Naive thymus-derived CD4-positive, alpha-beta T cell (primary cell): ENCODE measurements at regions not wholly inside any gene's neighbourhood (a gene's known extent, or its start where the extent isn't known, plus 50 kb on each side); places are given as distances from the start of the nearest gene placed in this dataset.
A peak's percentile ranks its signal among the peaks of the same experiment; 100 is the strongest.

Experiments used
- ATAC-seq: fragments of 150-1000 bp; cut with Tn5 transposase; 2 replicates; pipeline ENCODE4 v1.10.0; 2021; ENCODE audit warnings: mild to moderate bottlenecking, moderate library complexity
- CTCF ChIA-PET: fragments of 350-600 bp; sonication (Branson Sonifier 250); formaldehyde crosslinking; loops from one replicate; lab custom pipeline; 2021; ENCODE audit warnings: antibody characterized with exemption; lab: Charles Lee
- POLR2A ChIA-PET: fragments of 350-600 bp; sonication (Branson Sonifier 250); formaldehyde crosslinking; loops from one replicate; lab custom pipeline; 2021; ENCODE audit warnings: antibody characterized with exemption, inconsistent platforms; lab: Charles Lee
- DNase-seq, 9 donors: peaks; one replicate each; pipeline versions ENCODE4 v3.0.0 to v3.0.0-alpha.2; 2020 to 2022; ENCODE audit warnings: mixed read lengths in 1 of 9
- H3K27ac ChIP-seq: one replicate; pipeline ENCODE4 v1.7.0; 2013; ENCODE audit warnings: mild to moderate bottlenecking, low read depth, low read length, moderate library complexity
- H3K27me3 ChIP-seq, 2 donors: one replicate each; pipeline ENCODE4 v1.7.0; 2013; ENCODE audit warnings: low read length in 2 of 2, mild to moderate bottlenecking in 2 of 2, moderate library complexity in 2 of 2; ENCODE audit not compliant: control insufficient read depth in 2 of 2, insufficient read depth in 2 of 2
- H3K36me3 ChIP-seq, 3 experiments: 1 replicate in 2 of 3; 2 replicates in 1 of 3; pipeline ENCODE4 v1.7.0; 2013; ENCODE audit warnings: low read length in 3 of 3, mild to moderate bottlenecking in 3 of 3, moderate library complexity in 1 of 3; ENCODE audit not compliant: insufficient read depth in 3 of 3, control insufficient read depth in 2 of 3
- H3K4me1 ChIP-seq, 2 donors: one replicate each; pipeline ENCODE4 v1.7.0; 2013; ENCODE audit warnings: low read length in 2 of 2, mild to moderate bottlenecking in 2 of 2, moderate library complexity in 1 of 2; ENCODE audit not compliant: control insufficient read depth in 2 of 2, insufficient read depth in 2 of 2
- H3K4me3 ChIP-seq: 2 replicates; pipeline ENCODE4 v1.7.0; 2013; ENCODE audit warnings: mild to moderate bottlenecking, low read length
- H3K9me3 ChIP-seq, 3 experiments: 1 replicate in 2 of 3; 2 replicates in 1 of 3; pipeline ENCODE4 v1.7.0; 2013; ENCODE audit warnings: low read length in 3 of 3; ENCODE audit not compliant: control insufficient read depth in 2 of 3
- H3K27ac Mint-ChIP-seq, 9 donors: one replicate each; pipeline ENCODE4 v1.8.0; 2020 to 2022; ENCODE audit warnings: mixed read lengths in 9 of 9, mild to moderate bottlenecking in 8 of 9, moderate library complexity in 5 of 9, inconsistent platforms in 2 of 9
- H3K27me3 Mint-ChIP-seq, 5 donors: one replicate each; pipeline ENCODE4 v1.8.0; 2021 to 2022; ENCODE audit warnings: mixed read lengths in 5 of 5, mild to moderate bottlenecking in 1 of 5
- H3K36me3 Mint-ChIP-seq, 5 donors: one replicate each; pipeline ENCODE4 v1.8.0; 2020 to 2022; ENCODE audit warnings: mixed read lengths in 5 of 5, mild to moderate bottlenecking in 3 of 5, inconsistent platforms in 1 of 5
- H3K4me1 Mint-ChIP-seq, 7 donors: one replicate each; pipeline ENCODE4 v1.8.0; 2020 to 2022; ENCODE audit warnings: mixed read lengths in 7 of 7, mild to moderate bottlenecking in 3 of 7, inconsistent platforms in 1 of 7
- H3K4me3 Mint-ChIP-seq, 10 donors: one replicate each; pipeline ENCODE4 v1.8.0; 2020 to 2022; ENCODE audit warnings: mild to moderate bottlenecking in 10 of 10, mixed read lengths in 10 of 10, moderate library complexity in 6 of 10, inconsistent platforms in 2 of 10
- H3K9me3 Mint-ChIP-seq, 11 donors: one replicate each; pipeline ENCODE4 v1.8.0; 2020 to 2022; ENCODE audit warnings: mixed read lengths in 11 of 11, mild to moderate bottlenecking in 4 of 11, inconsistent platforms in 1 of 11, moderate library complexity in 1 of 11
- intact Hi-C, 2 donors: fragments of 100-400 bp; cut with micrococcal nuclease; formaldehyde crosslinking; loops; one replicate each; pipeline ENCODE4 v1.15.1; 2023

DNA sequence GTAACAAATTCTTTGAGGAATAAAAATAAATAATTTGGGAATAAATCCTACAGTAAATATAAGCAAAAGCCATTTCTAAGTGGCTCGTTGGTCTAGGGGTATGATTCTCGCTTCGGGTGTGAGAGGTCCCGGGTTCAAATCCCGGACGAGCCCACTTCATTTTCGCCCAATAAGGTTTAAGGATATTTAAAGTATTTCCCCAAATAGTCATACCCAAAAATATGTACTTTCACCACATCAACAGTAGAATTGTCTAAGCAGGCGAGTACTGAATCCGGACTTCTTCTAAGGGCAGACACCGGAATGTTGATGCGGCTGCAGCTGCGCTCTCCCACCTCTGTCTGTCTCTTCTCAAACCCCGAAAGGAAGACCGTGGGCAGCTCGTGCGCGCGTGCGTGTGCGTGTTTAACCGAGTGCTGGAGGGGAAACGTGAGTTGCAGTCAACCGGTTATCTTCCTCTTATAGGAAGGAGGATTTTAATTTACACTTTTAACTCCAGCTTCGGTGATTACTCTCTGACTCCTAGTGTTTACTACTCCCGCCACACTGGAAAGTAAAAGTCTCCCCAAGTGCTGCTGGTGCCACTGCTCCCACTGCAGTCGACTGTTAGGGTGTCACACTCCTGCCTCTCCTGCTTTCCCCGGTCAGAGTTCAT is 155.7 kb upstream of the PRSS16 start:
- POLR2A ChIA-PET: no interaction called here
- Mint-ChIP-seq H3K4me1 (peaks cover 8 to 15% (median 13%) of the 10 kb centered on the region in 7 donors), H3K27me3 (peaks cover 72 to 90% (median 83%) of the 10 kb centered on the region in 5 donors), H3K4me3 (peak overlapping the region; percentile 29 to 80 (median 55)), H3K36me3 (peaks cover 0 to 5% (median 0%) of the 10 kb centered on the region in 5 donors), H3K9me3 (peaks cover 0 to 15% (median 6%) of the 10 kb centered on the region in 11 donors), H3K27ac (peak overlapping the region in 1 of 9 donors; percentile 26)
- no peaks in the 10 kb centered on the region for H3K36me3 ChIP-seq
- H3K4me3 ChIP-seq: peak overlapping the region; percentile 19
- intact Hi-C loops: no loop called here
- CTCF ChIA-PET: no interaction called here
- H3K4me1 ChIP-seq: peaks cover 4 to 10% of the 10 kb centered on the region in 2 donors
- ATAC-seq (no peak), DNase-seq (peak in 2 of 9 donors; percentile 5 to 30)
- H3K27me3 ChIP-seq: peaks cover 15 to 20% of the 10 kb centered on the region in 2 donors
- no peak overlapping the region for H3K27ac ChIP-seq
- H3K9me3 ChIP-seq: no peaks in the 10 kb centered on the region

DNA sequence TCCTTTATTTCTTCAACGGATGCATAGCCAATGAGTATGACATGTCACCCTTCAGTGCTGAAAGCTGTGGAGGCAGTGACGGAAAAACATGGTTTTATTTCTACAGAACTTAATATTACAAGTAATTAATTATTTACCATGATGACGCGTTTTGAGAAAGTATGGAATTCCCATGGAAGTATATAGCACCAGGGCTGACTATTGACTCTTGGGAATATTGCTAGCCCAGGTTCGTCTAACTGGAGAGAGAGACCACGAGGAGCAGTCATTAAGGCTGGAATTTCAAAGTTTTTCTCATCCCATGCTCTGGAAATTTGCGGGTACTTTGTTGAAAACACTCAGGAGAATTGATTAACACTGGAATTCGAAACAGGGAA is 155.2 kb upstream of the PRSS16 start:
- ChIA-PET CTCF (no interaction called here), POLR2A (no interaction called here)
- no peak overlapping the region for H3K27ac ChIP-seq
- DNase-seq (no peak), ATAC-seq (no peak)
- Mint-ChIP-seq H3K27ac (no peak overlapping the region), H3K4me1 (peaks cover 12 to 20% (median 18%) of the 10 kb centered on the region in 7 donors), H3K36me3 (peaks cover 0 to 5% (median 2%) of the 10 kb centered on the region in 5 donors), H3K27me3 (peaks cover 72 to 90% (median 84%) of the 10 kb centered on the region in 5 donors), H3K4me3 (peak overlapping the region; percentile 29 to 80 (median 55)), H3K9me3 (peaks cover 0 to 19% (median 7%) of the 10 kb centered on the region in 11 donors)
- intact Hi-C loops: no loop called here
- H3K36me3 ChIP-seq: no peaks in the 10 kb centered on the region
- H3K4me1 ChIP-seq: peaks cover 4 to 15% of the 10 kb centered on the region in 2 donors
- peaks cover 17 to 20% of the 10 kb centered on the region in 2 donors for H3K27me3 ChIP-seq
- no peaks in the 10 kb centered on the region for H3K9me3 ChIP-seq
- H3K4me3 ChIP-seq: peak overlapping the region; percentile 19

GRCh38 chr6:27095914-27096313 is 151.6 kb upstream of the PRSS16 start:
- DNase-seq (no peak), ATAC-seq (no peak)
- Histone ChIP-seq H3K4me3 (no peak overlapping the region), H3K27ac (no peak overlapping the region), H3K27me3 (peaks cover 12 to 17% of the 10 kb centered on the region in 2 donors), H3K4me1 (peaks cover 4 to 18% of the 10 kb centered on the region in 2 donors), H3K9me3 (no peaks in the 10 kb centered on the region), H3K36me3 (no peaks in the 10 kb centered on the region)
- ChIA-PET POLR2A (no interaction called here), CTCF (no interaction called here)
- Mint-ChIP-seq H3K4me1 (peaks cover 14 to 24% (median 23%) of the 10 kb centered on the region in 7 donors), H3K9me3 (peaks cover 2 to 23% (median 12%) of the 10 kb centered on the region in 11 donors), H3K36me3 (peaks cover 0 to 7% (median 0%) of the 10 kb centered on the region in 5 donors), H3K27me3 (peaks cover 69 to 80% (median 75%) of the 10 kb centered on the region in 5 donors), H3K4me3 (peak overlapping the region in 4 of 10 donors; percentile 0 to 77 (median 36)), H3K27ac (no peak overlapping the region)
- intact Hi-C loops: no loop called here

DNA sequence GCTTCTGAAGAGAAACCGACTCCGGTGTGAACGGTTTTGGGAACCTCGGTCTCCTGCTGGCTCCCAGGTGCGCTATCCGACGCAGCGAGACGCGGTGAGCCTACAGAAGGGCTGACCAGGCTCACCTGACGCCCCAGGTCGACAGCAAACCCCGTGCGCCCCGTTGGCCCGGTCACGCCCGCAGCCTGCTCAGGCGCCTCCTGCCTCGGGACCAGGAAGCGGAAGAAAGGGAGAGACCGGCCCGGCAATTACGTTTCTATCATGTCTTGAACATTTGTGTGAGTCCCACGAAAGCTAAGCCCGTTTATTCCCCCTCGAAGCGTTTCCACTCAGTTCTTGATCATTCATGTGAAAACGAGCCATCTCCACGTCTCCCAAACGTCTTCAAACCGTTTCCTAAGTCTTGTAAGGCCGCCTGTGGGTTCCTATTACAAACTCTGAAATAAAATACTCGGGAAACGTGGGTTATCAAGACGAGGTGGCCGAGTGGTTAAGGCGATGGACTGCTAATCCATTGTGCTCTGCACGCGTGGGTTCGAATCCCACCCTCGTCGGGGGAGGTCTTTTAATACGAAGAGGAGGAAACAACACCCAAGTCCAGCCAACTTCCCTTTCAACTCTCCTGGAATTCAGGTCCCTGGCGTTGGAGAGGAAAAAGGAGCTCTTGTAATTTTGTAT is 150.5 kb upstream of the PRSS16 start:
- Histone ChIP-seq H3K36me3 (no peaks in the 10 kb centered on the region), H3K4me3 (peak overlapping the region; percentile 32), H3K4me1 (peaks cover 1 to 13% of the 10 kb centered on the region in 2 donors), H3K9me3 (no peaks in the 10 kb centered on the region), H3K27me3 (peaks cover 6% of the 10 kb centered on the region in 2 donors), H3K27ac (no peak overlapping the region)
- ChIA-PET POLR2A (no interaction called here), CTCF (no interaction called here)
- Mint-ChIP-seq H3K27me3 (peaks cover 63 to 73% (median 69%) of the 10 kb centered on the region in 5 donors), H3K27ac (peak overlapping the region in 1 of 9 donors; percentile 42), H3K4me3 (peak overlapping the region; percentile 65 to 81 (median 75)), H3K36me3 (peaks cover 0 to 7% (median 0%) of the 10 kb centered on the region in 5 donors), H3K4me1 (peaks cover 11 to 19% (median 18%) of the 10 kb centered on the region in 7 donors), H3K9me3 (peaks cover 2 to 23% (median 12%) of the 10 kb centered on the region in 11 donors)
- DNase-seq (peak in 2 of 9 donors; percentile 6 to 40), ATAC-seq (peak; percentile 38)
- intact Hi-C loops: no loop called here

- H3K4me1 Mint-ChIP-seq: peaks cover 8 to 16% (median 15%) of the 10 kb centered on the region in 7 donors
- H3K4me1 ChIP-seq: peaks cover 0 to 11% of the 10 kb centered on the region in 2 donors
- H3K9me3 Mint-ChIP-seq: peaks cover 2 to 23% (median 10%) of the 10 kb centered on the region in 11 donors
- intact Hi-C loops: no loop called here
- H3K9me3 ChIP-seq: no peaks in the 10 kb centered on the region
- ChIA-PET CTCF (no interaction called here), POLR2A (interaction anchor here (0.6 kb wide), 1 partner anchor 140 kb away, joined by 3 read pairs; no protein-coding TSS in a partner anchor)
- H3K27ac Mint-ChIP-seq: no peak overlapping the region
- peaks cover 50 to 64% (median 64%) of the 10 kb centered on the region in 5 donors for H3K27me3 Mint-ChIP-seq
- H3K36me3 ChIP-seq: no peaks in the 10 kb centered on the region
- H3K4me3 ChIP-seq: no peak overlapping the region
- H3K27ac ChIP-seq: no peak overlapping the region
- H3K36me3 Mint-ChIP-seq: peaks cover 0 to 7% (median 0%) of the 10 kb centered on the region in 5 donors
- H3K27me3 ChIP-seq: peaks cover 0 to 6% of the 10 kb centered on the region in 2 donors
- ATAC-seq: no peak
- DNase-seq: no peak
- H3K4me3 Mint-ChIP-seq: no peak overlapping the region
Observed at GRCh38 chr6:27098956-27099355, 148.5 kb upstream of the PRSS16 start.

- Histone ChIP-seq H3K4me3 (no peak overlapping the region), H3K36me3 (no peaks in the 10 kb centered on the region), H3K9me3 (no peaks in the 10 kb centered on the region), H3K27ac (no peak overlapping the region), H3K4me1 (peaks cover 0 to 11% of the 10 kb centered on the region in 2 donors), H3K27me3 (peaks cover 0 to 6% of the 10 kb centered on the region in 2 donors)
- Mint-ChIP-seq H3K27me3 (peaks cover 37 to 48% (median 45%) of the 10 kb centered on the region in 5 donors), H3K27ac (no peak overlapping the region), H3K9me3 (peaks cover under 1 to 16% (median 8%) of the 10 kb centered on the region in 11 donors), H3K4me3 (no peak overlapping the region), H3K4me1 (peaks cover 8 to 16% (median 15%) of the 10 kb centered on the region in 7 donors), H3K36me3 (peaks cover 0 to 7% (median 0%) of the 10 kb centered on the region in 5 donors)
- CTCF ChIA-PET: no interaction called here
- POLR2A ChIA-PET: no interaction called here
- ATAC-seq (no peak), DNase-seq (no peak)
- intact Hi-C loops: no loop called here
Observed at GRCh38 chr6:27100921-27101320, 146.6 kb upstream of the PRSS16 start.
